ENCODE measurements at regions not wholly inside any gene's neighbourhood (a gene's known extent, or its start where the extent isn't known, plus 50 kb on each side); places are given as distances from the start of the nearest gene placed in this dataset.

GRCh38 chr11:115950660-115951059 lies 446.4 kb upstream of the CADM1 start:
- Mint-ChIP-seq H3K27me3 (no peaks in the 10 kb centered on the region), H3K4me3 (no peak overlapping the region), H3K27ac (no peak overlapping the region), H3K36me3 (ENCODE audit: low read depth) (no peaks in the 10 kb centered on the region), H3K4me1 (no peaks in the 10 kb centered on the region)
- ATAC-seq: no peak
- peaks cover 2% of the 10 kb centered on the region for H3K9me3 ChIP-seq (ENCODE audit: control insufficient read depth, low read length, poor library complexity, severe bottlenecking)
- DNase-seq: no peak

GRCh38 chr11:115944596-115944995 lies 440.4 kb upstream of the CADM1 start:
- H3K4me3 Mint-ChIP-seq: no peak overlapping the region
- no peak overlapping the region for H3K27ac Mint-ChIP-seq
- no peaks in the 10 kb centered on the region for H3K36me3 Mint-ChIP-seq (ENCODE audit: low read depth)
- ATAC-seq (no peak), DNase-seq (no peak)
- H3K27me3 Mint-ChIP-seq: no peaks in the 10 kb centered on the region
- H3K4me1 Mint-ChIP-seq: no peaks in the 10 kb centered on the region
- no peaks in the 10 kb centered on the region for H3K9me3 ChIP-seq (ENCODE audit: control insufficient read depth, low read length, poor library complexity, severe bottlenecking)

- DNase-seq: no peak
- no peaks in the 10 kb centered on the region for H3K9me3 ChIP-seq (ENCODE audit: control insufficient read depth, low read length, poor library complexity, severe bottlenecking)
- no peak for ATAC-seq
- Mint-ChIP-seq H3K27me3 (no peaks in the 10 kb centered on the region), H3K4me1 (no peaks in the 10 kb centered on the region), H3K27ac (no peak overlapping the region), H3K4me3 (no peak overlapping the region), H3K36me3 (ENCODE audit: low read depth) (no peaks in the 10 kb centered on the region)
Measured at GRCh38 chr11:115942011-115942410, 437.8 kb upstream of the CADM1 start.

- H3K27me3 Mint-ChIP-seq: no peaks in the 10 kb centered on the region
- ATAC-seq (no peak), DNase-seq (no peak)
- no peak overlapping the region for H3K27ac Mint-ChIP-seq
- H3K4me3 Mint-ChIP-seq: no peak overlapping the region
- H3K4me1 Mint-ChIP-seq: no peaks in the 10 kb centered on the region
- H3K36me3 Mint-ChIP-seq (ENCODE audit: low read depth): no peaks in the 10 kb centered on the region
- H3K9me3 ChIP-seq (ENCODE audit: control insufficient read depth, low read length, poor library complexity, severe bottlenecking): no peaks in the 10 kb centered on the region
Measured at GRCh38 chr11:115941481-115941993, 437.3 kb upstream of the CADM1 start.

- no peak for ATAC-seq
- no peak overlapping the region for H3K27ac Mint-ChIP-seq
Measured at GRCh38 chr11:115941044-115941443, 436.8 kb upstream of the CADM1 start.

GRCh38 chr11:115939731-115940421 lies 435.7 kb upstream of the CADM1 start:
- no peak overlapping the region for H3K4me3 Mint-ChIP-seq
- H3K9me3 ChIP-seq (ENCODE audit: control insufficient read depth, low read length, poor library complexity, severe bottlenecking): no peaks in the 10 kb centered on the region
- DNase-seq: no peak
- no peak for ATAC-seq
- no peaks in the 10 kb centered on the region for H3K27me3 Mint-ChIP-seq
- no peak overlapping the region for H3K27ac Mint-ChIP-seq
- no peaks in the 10 kb centered on the region for H3K4me1 Mint-ChIP-seq
- H3K36me3 Mint-ChIP-seq (ENCODE audit: low read depth): no peaks in the 10 kb centered on the region

More at GRCh38 chr11:115941044-115941443, 436.8 kb upstream of the CADM1 start:
- Mint-ChIP-seq H3K4me1 (no peaks in the 10 kb centered on the region), H3K4me3 (no peak overlapping the region), H3K36me3 (ENCODE audit: low read depth) (no peaks in the 10 kb centered on the region), H3K27me3 (no peaks in the 10 kb centered on the region)
- no peaks in the 10 kb centered on the region for H3K9me3 ChIP-seq (ENCODE audit: control insufficient read depth, low read length, poor library complexity, severe bottlenecking)
- no peak for DNase-seq

GRCh38 chr11:115939104-115939730 lies 435.0 kb upstream of the CADM1 start:
- Mint-ChIP-seq H3K36me3 (ENCODE audit: low read depth) (no peaks in the 10 kb centered on the region), H3K4me1 (no peaks in the 10 kb centered on the region), H3K27ac (no peak overlapping the region), H3K4me3 (no peak overlapping the region), H3K27me3 (no peaks in the 10 kb centered on the region)
- DNase-seq (no peak), ATAC-seq (no peak)
- no peaks in the 10 kb centered on the region for H3K9me3 ChIP-seq (ENCODE audit: control insufficient read depth, low read length, poor library complexity, severe bottlenecking)

- no peaks in the 10 kb centered on the region for H3K27me3 Mint-ChIP-seq
Measured at GRCh38 chr11:115933564-115933963, 429.3 kb upstream of the CADM1 start.

GRCh38 chr11:115931548-115932083 lies 427.4 kb upstream of the CADM1 start:
- no peak for ATAC-seq
- no peaks in the 10 kb centered on the region for H3K9me3 ChIP-seq (ENCODE audit: control insufficient read depth, low read length, poor library complexity, severe bottlenecking)
- Mint-ChIP-seq H3K27ac (no peak overlapping the region), H3K36me3 (ENCODE audit: low read depth) (no peaks in the 10 kb centered on the region), H3K4me3 (no peak overlapping the region), H3K27me3 (no peaks in the 10 kb centered on the region), H3K4me1 (no peaks in the 10 kb centered on the region)
- no peak for DNase-seq

More at GRCh38 chr11:115933564-115933963, 429.3 kb upstream of the CADM1 start:
- ATAC-seq (no peak), DNase-seq (no peak)
- Mint-ChIP-seq H3K4me1 (no peaks in the 10 kb centered on the region), H3K4me3 (no peak overlapping the region), H3K27ac (no peak overlapping the region), H3K36me3 (ENCODE audit: low read depth) (no peaks in the 10 kb centered on the region)
- no peaks in the 10 kb centered on the region for H3K9me3 ChIP-seq (ENCODE audit: control insufficient read depth, low read length, poor library complexity, severe bottlenecking)

GRCh38 chr11:115930886-115931547 lies 426.8 kb upstream of the CADM1 start:
- H3K27me3 Mint-ChIP-seq: no peaks in the 10 kb centered on the region
- DNase-seq (no peak), ATAC-seq (peak; percentile 56)
- no peak overlapping the region for H3K27ac Mint-ChIP-seq
- H3K9me3 ChIP-seq (ENCODE audit: control insufficient read depth, low read length, poor library complexity, severe bottlenecking): no peaks in the 10 kb centered on the region
- H3K4me3 Mint-ChIP-seq: no peak overlapping the region
- H3K36me3 Mint-ChIP-seq (ENCODE audit: low read depth): no peaks in the 10 kb centered on the region
- H3K4me1 Mint-ChIP-seq: no peaks in the 10 kb centered on the region

- H3K4me1 Mint-ChIP-seq: no peaks in the 10 kb centered on the region
- H3K36me3 Mint-ChIP-seq (ENCODE audit: low read depth): no peaks in the 10 kb centered on the region
- H3K9me3 ChIP-seq (ENCODE audit: control insufficient read depth, low read length, poor library complexity, severe bottlenecking): no peaks in the 10 kb centered on the region
- H3K4me3 Mint-ChIP-seq: no peak overlapping the region
- no peaks in the 10 kb centered on the region for H3K27me3 Mint-ChIP-seq
- H3K27ac Mint-ChIP-seq: no peak overlapping the region
- DNase-seq (no peak), ATAC-seq (no peak)
Measured at GRCh38 chr11:115930291-115930690, 426.1 kb upstream of the CADM1 start.

GRCh38 chr11:115929618-115930129 lies 425.5 kb upstream of the CADM1 start:
- Mint-ChIP-seq H3K27ac (no peak overlapping the region), H3K36me3 (ENCODE audit: low read depth) (no peaks in the 10 kb centered on the region), H3K4me3 (no peak overlapping the region), H3K4me1 (no peaks in the 10 kb centered on the region), H3K27me3 (no peaks in the 10 kb centered on the region)
- ATAC-seq (no peak), DNase-seq (no peak)
- H3K9me3 ChIP-seq (ENCODE audit: control insufficient read depth, low read length, poor library complexity, severe bottlenecking): no peaks in the 10 kb centered on the region

GRCh38 chr11:115928811-115929210 lies 424.6 kb upstream of the CADM1 start:
- Mint-ChIP-seq H3K4me3 (no peak overlapping the region), H3K4me1 (no peaks in the 10 kb centered on the region), H3K36me3 (ENCODE audit: low read depth) (no peaks in the 10 kb centered on the region), H3K27ac (no peak overlapping the region), H3K27me3 (no peaks in the 10 kb centered on the region)
- ATAC-seq: no peak
- DNase-seq: no peak
- no peaks in the 10 kb centered on the region for H3K9me3 ChIP-seq (ENCODE audit: control insufficient read depth, low read length, poor library complexity, severe bottlenecking)

All from T-helper 17 cell (primary cell).